ENCODE measurements at regions not wholly inside any gene's neighbourhood (a gene's known extent, or its start where the extent isn't known, plus 50 kb on each side); places are given as distances from the start of the nearest gene placed in this dataset.
"Not testable (repeated sequence)": the region's sequence is repeated elsewhere in the genome, so short reads cannot be mapped to it uniquely, and the experiment has no call there.

DNA sequence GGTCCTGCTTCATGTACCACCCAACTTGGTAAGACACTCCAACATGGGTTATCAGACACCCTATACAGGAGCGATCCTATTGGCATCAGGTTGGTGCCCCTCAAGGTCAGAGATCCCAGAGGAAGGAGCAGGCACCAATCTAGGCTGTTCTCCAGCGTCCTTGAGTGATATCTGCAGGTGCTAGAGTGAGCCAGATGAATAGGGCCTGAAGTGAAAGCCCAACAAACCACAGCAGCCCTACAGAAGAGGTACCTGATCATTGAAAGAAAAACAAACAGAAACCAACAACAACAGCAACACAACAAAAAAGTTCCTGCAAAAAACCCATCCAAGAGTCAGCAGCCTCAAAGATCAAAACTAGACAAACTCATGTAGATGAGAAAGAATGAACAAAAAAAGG, 584.8 kb downstream of the HINT1 start:
- DNase-seq (ENCODE audit: low spot score) = no peak

DNA sequence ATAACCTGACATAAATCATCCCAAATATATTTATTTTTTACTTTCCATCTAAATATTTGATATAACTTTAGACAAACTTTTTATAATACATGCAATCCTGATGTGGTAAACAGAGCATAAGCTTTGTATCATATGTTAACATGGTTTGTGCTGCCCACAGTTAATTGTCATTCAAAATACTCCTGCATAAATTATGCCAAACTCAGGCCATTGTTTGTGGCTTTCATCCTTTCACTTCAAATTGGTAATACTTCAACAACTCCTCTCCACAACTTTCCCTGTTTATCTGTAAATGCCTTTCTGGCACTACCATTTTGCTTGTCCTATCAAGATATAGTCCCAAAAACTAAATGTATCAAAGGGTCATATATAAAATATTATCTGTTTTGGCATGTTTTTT, 586.7 kb downstream of the HINT1 start:
- no peak for DNase-seq (ENCODE audit: low spot score)

DNA sequence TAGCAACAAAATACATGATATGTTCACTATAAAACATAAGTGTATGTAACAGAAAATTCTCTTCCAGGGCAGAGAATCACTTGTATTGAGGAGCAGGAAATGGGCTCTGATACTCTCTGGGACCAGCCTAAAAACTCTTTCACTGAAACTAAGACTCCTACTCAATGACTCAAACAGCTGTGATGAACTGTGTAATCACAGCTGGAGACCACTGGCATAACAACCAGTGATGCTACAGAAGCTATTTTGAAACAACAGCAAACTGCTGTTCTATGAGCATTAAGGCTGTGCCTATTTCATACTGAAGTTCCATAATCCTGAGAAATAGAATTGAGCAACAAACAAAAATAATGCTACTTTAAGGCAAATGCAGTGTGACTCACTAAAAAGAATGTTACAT, 594.0 kb downstream of the HINT1 start:
- DNase-seq (ENCODE audit: low spot score) = no peak

DNA sequence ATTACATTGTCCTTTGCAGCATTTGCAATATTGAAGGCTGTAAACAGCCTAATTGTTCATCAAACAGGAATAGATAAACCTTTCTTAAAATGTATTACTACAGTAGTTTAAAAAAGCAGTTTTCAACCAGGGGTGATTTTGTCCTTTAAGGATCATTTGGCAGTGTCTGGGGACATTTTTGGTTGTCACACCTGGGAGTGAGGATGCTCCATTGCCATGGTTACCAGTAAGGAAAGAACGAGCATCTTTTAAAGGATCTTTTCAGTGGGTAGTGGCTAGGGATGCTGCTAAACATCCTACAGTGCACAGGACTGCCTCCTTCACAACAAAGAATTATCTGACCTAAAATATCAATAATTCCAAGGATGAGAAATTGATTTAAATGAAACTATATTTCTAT, 596.3 kb downstream of the HINT1 start:
- DNase-seq (ENCODE audit: low spot score) = no peak

DNA sequence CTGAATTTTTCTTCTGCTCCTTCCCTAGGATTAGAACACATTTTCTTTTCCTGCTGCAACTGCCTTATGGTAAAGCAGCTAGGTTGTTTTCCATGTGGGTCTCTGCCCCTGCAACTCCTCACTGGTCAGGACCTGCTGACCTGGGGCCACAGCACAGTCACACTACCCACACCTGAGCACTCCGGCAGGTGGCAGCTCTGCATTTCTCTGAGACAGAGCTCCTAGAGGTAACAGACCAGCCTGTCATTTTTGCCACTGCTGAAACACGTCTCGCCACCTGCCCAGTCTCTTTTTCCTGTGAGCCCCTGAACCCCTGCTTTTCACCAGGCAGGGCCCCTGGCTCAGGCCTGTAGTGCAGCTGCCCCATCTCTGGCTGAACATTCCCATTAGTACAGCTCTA, 609.6 kb downstream of the HINT1 start:
- DNase-seq (ENCODE audit: low spot score) = no peak

DNA sequence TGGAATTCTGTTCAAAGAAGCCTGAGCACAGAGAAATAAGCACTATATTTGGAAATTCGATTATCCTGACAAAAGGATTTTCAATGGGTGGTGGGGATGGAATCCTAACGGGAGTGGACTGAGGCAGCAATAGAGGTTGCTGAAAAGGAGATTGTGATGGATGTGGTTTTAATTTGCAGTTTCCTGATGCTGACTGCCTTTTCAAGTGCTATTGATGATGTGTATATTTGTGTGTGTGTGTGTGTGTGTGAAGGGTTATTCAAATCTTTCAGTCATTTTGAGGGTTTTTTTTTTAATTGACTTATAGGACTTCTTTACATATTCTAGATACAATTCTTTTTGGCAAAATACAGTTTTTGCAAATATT, 614.5 kb downstream of the HINT1 start:
- DNase-seq (ENCODE audit: low spot score) = no peak

DNA sequence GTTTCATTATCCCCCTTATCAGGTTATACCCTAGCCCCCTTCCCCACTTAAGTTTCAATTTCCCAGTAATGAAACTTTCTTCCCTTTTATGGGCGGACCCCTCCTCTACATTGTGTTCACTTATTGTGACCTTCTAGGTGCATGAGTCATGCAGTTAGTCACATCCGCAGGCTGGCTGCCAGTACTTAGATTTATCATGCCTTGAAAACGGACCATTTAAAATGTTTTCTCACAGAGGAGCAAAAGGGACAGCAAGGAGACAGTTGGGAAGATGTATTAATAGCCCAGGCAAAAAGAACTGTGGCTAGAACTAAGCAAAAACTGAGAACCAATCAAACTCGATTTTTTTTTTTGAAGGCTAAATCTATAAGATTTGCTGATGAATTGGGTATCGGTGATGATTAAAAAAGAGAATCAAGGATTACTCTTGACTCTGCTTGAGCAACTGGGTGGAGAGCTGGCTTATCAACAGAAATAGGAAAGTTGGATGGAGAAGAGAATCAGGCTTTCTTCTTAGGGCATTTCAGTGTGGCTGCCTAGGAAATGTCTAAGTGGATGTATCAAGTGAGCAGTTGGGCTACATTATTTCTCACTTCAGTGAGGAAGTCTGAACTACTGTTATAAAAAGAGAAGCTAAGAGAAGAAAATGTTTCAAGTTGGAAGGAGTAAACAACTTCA, 615.0 kb downstream of the HINT1 start:
- DNase-seq (ENCODE audit: low spot score) = no peak

DNA sequence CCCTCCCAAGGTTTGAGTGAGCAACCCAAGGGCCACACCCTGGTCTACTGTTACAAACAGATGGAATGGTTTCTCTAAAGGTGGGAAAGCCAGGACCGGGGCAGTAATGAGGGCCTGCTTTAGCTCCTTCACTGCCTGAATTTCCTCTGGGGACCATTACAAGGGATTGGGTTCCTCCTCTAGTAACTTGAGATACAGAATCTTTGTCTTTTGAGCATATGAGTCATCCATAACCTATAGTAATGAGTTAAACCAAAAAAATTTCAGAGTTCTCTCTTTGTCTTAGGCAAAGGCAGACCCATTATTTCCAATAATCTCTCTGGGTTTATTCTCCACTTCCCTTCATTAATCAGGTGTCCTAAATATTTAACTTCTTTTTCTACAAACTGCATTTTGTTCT, 618.8 kb downstream of the HINT1 start:
- DNase-seq (ENCODE audit: low spot score) = no peak

DNA sequence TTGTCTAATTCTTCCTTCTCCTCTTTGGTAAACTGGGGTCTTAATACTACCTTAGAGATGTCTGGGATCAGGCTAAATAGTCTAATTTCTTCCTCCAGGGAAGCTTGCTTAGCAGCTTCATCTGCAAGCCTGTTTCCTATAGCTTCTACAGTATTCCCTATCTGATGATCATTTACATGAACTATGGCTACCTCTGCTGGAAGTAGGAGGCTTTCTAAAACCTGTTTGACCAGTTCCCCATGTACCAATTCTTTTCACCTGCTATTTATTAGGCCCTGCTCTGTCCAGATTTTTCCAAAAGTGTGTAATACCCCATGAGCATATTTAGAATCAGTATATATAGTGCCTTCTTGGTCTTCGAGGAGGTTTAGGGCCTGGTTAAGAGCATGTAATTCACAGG, 619.8 kb downstream of the HINT1 start:
- DNase-seq (ENCODE audit: low spot score) = no peak

DNA sequence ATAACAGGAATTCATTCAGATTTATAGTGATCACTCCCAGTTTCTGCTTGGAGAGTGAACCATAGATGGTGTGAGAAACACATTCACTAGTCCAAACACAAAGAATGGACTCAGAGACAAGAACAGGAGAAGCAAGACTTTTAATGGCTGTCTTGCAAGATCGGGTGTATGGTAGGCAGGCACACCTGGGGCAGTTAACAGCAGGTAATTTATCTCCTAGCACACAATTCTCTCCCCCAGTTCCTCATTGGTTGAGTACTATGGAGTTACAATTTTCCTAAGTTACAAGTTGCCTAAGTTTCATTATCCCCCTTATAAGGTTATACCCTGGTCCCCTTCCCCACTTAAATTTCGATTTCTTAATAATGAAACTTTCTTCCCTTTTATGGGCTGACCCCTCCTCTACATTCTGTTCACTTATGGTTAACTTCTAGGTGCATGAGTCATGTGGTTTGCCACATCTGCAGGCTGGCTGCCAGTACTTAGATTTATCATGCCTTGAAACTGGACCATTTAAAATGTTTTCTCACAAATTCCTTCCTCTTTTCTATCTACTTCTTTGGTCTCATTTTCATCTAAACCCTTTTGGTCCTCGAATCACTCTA, 623.3 kb downstream of the HINT1 start:
- no peak for DNase-seq (ENCODE audit: low spot score)

DNA sequence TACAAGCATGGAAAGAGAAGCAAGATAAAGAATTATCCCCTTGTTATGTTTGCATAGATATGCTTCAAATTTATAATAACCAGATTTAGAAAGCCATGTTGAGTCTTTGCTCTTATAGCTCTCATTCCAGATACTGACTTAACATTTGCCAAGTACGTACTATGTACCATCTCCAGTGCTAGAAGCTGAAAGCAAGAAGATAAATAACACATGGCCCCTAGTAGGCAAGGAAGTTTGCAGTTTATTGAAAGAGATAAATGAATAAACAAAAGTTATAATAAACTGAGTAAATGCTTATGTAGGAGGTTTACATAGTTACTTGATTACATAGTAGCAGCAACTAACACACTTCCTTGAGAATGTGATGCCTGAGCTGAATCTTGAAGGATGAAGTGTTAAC, 628.4 kb downstream of the HINT1 start:
- no peak for DNase-seq (ENCODE audit: low spot score)

DNA sequence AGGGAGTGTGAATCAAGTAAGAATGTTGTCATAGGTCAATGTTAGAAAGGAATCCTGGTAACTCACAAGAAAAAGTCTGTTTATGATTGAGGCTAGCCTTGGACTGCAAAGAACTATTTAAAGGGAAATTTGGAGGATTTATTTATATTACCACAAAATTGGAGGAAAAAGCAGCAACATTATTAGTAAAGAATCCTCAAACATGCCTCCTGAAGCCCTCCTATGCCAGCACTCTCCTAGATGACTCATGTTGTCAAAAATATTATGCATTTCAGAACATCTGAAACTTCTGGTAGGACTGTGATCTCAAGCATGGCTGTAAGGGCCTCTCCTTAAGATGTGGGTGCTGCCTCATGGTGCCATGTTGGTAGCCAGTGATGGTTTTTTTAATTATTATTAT, 628.5 kb downstream of the CHSY3 start:
- no peak for DNase-seq (ENCODE audit: low spot score)

DNA sequence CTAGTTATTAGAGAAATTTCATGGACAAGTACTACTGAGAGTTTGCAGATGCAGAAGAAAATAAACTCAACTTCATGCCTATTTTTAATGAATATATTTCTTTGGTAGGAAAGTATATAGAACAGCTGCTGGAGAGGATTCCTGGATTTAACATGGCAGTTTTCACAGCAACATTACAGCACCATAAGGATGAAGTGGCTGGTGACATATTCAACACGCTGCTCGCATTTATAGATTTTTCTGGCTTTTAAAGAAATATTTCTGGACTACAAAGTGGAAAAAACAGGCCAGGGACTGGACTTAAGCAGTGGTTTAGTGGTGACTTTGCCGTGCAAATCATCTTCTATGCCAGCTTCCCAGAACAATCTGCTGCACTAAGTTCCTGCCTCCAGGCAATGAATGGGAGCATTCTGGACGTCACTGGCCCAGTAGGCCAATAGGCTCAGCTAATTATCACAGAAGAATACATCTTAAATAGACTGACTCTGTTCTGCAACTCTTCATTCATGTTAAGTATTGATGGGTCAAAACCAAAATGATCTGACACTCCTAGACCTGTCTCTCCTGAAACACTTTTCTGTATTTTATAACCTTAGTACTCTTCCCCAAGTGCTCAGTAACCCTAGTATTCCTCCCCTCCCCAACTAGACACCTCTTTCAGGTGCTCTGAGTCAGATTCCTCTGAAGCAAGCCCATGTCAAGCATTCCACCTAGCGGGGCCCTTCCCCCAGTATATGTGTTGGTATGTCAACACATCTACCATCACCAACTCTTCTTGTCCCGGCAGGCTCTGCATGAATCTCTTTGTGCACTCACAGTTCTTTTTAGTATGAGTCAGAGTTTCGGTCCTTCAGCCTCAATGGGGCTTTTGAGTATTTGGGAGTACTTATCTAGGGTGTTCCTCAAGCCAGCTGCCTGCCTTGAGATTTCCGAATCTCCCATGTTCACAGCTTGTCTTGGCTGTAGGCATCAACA, 625.5 kb downstream of the CHSY3 start:
- no peak for DNase-seq (ENCODE audit: low spot score)

DNA sequence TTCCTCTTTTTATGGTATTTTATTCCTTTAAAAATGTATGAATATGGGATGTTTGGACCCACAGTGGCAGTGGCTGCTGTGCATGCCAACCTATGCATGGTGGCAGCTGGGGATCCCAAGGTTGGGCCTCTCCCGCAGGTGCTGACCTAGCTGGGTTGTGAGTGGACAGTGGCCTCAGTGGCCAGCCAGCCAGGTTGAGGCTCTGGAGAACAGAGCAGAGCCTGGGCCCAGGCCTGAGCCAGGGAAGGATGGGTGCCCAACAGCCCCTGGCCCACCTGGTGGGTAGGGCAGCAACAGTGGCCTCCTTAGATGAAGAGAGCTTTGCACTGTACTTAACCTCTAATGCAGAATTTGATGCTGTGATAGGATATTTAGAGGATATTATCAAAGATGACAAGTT, 624.8 kb downstream of the CHSY3 start:
- DNase-seq (ENCODE audit: low spot score) = no peak

DNA sequence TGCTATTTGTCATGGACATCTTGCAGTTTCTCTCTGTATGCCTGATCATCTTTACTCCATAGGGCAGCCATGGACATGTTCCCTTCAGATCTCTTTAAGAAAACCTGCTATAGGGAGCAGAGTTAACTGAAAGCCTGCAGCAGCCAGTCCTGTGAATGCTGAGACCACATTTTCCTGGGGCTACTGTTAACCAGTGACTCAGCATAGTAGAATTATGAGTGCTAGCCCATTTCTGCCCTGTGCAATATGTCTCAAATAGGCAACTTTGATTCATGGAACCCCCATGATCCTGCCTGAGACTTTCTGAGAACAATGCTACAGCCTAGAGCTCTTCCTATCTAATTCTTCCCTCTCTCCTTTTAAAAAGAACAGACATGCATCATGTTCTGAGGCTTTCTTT, 624.2 kb downstream of the CHSY3 start:
- no peak for DNase-seq (ENCODE audit: low spot score)

DNA sequence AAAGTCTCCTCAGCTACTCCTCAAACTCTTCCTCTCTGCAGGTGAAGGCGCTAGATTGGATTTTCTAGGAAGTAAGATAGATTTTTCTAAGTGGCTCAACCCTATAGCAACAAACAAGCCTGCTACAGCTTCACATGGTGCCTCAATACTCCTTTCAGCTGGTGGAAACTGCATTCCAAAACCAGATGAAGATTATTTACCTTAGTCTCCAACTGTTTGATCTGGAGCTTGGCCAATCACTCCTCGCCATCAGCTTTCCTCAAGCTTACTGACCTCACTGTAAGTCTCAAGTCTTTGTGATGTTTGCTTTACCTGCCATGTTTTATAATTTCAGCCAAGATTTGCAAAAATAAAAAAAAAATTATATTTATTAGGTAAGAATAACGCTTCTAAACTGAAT, 622.4 kb downstream of the CHSY3 start:
- no peak for DNase-seq (ENCODE audit: low spot score)

DNA sequence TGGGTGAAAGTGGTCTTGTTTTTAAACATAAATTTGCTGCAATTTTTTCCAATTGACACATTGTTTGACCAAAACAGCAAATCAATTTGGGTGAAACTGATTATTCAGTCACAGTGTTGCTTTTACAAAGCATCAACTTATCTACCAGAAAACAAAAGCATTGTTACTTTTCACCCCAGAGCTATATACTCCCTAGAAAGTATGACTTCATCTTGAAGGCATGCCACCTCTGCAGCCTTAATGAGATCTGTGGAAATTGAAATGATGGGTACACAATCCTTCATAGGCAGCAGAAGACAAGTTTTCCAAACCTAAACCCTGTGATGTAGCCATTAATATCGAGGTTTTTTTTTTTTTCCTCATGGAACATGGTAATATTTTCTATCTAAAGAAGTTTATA, 615.9 kb downstream of the CHSY3 start:
- no peak for DNase-seq (ENCODE audit: low spot score)

DNA sequence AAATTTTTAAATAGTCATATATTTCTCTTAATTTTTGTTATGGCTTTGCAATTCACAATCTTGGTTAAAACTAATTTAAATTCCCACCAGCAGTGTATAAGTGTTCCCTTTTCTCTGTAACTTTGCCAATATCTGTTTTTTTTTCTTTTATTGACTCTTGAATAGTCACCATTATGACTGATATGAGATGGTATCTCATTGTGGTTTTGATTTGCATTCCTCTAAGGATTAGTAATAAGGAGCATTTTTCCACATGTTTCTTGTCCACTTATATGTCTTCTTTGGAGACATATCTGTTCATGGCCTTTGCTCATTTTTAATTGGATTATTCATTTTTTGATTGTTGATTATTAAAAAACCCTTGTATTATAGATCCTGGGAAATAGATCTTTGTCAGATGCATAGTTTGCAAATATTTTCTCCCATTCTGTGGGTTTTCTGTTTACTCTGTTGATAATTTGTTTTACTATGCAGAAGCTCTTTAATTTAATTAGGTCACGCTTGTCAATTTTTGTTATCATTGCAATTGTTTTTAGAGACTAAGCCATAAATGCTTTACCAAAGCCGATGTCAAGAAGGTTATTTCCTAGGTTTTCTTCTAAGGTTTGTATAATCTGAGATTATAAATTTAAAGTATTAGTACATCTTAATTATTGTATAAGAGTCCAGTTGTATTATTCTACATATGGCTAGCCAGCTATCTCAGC, 610.9 kb downstream of the CHSY3 start:
- DNase-seq (ENCODE audit: low spot score) = no peak

DNA sequence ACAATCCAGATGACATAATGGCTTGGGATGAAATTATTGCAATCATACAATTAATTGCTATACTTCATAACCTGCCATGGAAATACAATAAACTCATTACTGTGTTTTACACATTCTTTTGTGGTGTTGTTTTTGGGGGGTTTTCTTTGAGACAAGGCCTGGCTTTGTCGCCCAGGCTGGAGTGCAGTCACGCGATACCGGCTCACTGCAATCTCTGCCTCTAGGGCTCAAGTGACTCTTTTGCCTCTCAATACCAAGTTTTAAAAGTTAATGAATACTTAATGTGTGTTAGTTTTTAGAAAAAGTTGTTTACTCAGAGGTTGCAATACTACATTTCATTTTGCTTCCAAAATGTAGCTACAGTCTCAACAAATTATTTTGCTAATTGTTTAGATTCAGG, 598.4 kb downstream of the CHSY3 start:
- DNase-seq (ENCODE audit: low spot score) = no peak

DNA sequence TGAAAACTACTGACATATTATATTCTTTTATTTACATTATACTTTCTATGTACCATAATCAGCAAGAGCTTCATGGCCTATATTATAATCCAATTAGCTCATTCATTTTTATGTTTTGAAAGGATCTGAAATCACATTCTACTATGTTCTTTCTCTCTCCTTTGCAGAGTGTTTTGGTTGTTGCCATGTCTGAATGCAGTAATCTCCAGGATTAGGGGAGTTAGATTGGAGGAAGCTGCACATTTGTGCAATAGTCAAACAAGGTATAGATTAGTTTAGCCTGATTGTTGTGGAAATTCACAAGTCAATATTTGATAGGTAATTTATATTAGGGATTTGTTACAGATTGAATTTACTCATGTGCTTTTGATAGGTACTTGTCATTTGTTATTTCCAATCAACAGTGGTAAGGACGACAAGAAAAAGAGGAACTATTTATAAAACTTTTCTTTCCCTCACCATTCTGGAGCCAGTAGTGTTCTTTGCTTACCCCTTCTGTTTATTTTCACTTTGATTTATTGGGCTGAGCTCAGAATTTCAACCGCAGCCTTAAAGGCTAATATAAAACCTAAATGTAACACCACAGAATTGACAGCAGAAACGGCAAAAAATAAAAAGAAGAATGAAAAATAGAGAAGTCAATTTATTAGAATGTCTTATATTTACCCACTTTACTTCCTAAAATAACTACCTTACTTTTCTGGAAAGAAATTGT, 597.0 kb downstream of the CHSY3 start:
- DNase-seq (ENCODE audit: low spot score) = no peak

DNA sequence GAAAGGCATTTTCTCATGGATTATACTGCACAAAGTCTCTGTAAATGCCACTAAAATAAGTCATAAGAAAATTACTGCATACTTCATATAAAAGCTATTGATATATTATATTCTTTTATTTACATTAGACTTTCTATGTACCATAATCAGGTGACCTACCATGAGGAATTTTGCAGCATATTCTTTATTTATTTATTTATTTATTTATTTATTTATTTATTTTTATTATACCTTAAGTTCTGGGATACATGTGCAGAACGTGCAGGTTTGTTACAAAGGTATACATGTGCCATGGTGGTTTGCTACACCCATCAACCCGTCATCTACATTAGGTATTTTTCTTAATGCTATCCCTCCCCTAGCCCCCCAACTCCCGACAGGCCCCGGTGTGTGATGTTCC, 596.2 kb downstream of the CHSY3 start:
- not testable (repeated sequence) for DNase-seq (ENCODE audit: low spot score)
